Fibroblast of skin of left biceps (primary cell): ENCODE measurements at regions not wholly inside any gene's neighbourhood (a gene's known extent, or its start where the extent isn't known, plus 50 kb on each side); places are given as distances from the start of the nearest gene placed in this dataset.
"Not testable (repeated sequence)": the region's sequence is repeated elsewhere in the genome, so short reads cannot be mapped to it uniquely, and the experiment has no call there.

Experiments
- DNase-seq, 2 experiments: peaks; one replicate each; pipeline ENCODE4 v3.0.0-alpha.2; 2013; ENCODE audit warnings: low read depth in 2 of 2

DNA sequence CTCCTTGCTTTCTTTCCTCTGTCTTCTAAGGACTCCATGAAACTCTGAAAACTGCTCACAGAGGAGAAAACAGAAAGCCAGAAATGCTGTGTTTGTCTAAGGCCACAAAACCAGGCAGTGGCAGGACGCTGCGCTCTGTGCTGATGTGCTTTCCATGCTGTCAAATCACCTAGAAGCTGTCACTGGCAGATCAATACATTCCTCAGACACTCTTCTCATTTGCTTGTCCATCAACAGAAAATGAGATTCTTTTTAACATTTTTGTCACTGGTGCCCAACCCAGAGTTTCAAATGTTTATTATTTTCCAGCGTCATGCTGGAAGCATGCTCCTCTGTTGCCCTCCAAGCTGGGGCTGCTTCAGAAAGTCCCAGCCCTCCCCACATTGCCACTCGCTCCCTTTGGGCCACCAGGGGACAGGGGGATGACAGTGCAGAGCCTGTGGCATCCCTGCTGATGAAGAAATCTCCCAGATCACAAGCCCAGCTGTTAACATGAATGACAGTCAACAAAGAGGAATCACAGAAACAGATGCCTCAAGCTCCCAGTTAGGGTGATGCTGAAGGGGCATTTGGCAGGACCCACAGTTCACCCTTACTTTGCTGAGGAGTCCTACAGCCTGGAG lies 117.5 kb upstream of the MEIS1 start:
- no peak for DNase-seq

DNA sequence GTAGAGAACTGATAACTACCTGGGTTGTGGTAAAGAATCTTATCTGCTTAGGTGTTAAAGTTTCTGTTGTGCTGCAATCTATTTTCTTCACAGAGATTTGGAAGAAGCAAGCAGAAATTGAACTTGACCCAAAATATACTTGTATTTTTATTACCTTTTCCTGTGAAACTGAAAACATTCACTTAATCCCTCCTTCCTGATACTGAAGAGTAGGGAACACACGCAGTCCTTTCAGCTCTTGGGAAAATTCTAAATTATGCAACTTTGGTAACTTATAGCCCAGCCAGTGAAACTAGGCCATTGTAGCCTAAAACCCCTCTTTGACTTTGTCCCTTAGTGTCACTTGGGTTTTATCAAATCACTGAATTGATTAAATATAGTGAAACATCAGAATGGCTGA lies 128.4 kb upstream of the MEIS1 start:
- no peak for DNase-seq

DNA sequence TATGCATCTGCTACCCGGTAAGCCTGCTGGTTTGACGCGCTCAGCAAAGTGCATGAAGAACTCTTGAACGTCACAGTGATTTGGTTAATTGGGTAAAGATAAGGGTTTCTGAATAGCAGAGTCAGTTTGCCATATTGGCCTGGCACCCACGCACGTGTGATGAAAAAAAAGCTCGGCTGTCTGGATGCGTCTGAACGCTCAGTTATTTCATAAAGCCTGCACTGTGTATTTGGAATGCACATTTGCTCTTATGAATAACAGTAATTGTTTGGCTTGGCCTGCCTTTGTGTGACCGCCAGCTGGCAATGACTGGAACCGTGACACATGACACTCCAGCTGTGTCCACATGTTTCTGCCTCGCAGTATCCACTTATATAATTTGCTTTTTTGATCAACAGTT lies 129.2 kb upstream of the MEIS1 start:
- no peak for DNase-seq

DNA sequence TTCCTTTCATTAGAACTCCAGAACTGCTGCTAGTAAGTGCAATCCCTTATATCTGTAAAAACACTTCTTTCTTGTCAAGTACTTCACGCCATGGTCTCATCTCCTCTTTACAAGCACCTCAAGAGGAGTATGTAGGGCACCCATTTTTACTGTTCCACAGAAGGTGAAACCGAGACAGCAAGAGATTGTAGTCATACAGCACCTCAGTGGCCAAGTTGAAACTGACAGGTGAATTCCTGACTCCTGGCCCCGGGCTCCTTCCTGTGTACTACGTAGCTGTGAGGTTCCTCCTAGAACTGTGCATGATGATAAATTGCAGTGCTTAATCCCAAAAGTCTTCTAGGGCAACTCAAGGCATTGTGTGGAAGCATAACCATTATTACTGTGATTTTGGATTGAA lies 131.5 kb upstream of the MEIS1 start:
- no peak for DNase-seq

DNA sequence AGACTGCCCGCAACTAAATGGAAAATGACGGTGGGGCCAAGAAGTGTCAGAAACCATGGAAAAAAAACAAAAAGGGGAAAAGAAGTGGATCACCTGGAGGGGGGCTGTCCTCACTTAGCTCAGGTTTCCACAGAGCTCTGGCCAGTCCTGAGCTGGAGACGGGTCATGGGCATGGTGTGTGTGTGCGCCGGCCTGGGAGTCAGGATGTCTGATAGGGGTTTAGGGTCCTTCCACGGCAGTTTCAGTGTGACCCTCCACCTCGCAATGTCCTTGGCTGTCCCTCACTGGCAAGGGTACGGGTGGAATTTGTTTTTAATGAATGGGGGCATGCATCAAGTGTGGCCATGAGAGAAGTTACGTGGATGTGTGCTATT lies 133.2 kb upstream of the MEIS1 start:
- DNase-seq: no peak

DNA sequence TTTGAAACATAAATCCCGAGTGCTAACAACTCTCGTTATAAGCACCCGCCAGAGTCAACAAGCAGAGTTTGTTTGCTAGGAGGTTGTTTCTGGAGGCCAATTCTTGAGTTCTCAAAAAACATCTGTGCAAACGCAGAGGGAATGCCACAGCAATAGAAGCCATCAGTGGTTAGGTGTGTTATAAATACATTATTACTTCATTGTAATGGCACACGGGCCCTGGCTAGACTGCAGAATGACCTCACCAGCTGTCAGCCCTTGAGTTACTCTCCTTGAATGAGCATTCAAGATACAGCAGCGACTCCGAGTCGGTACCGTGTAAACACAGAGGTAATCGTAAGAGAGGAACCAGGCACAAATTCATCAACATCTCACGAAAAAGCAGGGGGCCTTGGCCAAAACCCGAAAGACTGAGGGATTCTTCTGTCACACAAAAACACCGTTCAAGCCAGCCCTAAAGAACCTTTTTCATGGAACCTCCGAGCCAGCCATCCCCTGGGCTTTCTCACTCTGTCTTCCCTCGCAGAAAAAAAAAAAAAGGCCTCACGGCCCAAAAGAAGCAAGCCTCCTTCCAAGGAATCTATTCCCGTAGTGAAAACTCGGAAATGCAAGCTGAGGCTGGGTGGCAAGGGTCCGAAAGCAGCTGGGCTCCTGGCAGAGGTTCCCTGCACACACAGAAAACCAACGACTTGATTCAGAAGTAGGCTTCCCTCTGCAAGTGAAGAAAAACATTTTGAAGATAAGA lies 133.7 kb upstream of the MEIS1 start:
- DNase-seq: no peak

DNA sequence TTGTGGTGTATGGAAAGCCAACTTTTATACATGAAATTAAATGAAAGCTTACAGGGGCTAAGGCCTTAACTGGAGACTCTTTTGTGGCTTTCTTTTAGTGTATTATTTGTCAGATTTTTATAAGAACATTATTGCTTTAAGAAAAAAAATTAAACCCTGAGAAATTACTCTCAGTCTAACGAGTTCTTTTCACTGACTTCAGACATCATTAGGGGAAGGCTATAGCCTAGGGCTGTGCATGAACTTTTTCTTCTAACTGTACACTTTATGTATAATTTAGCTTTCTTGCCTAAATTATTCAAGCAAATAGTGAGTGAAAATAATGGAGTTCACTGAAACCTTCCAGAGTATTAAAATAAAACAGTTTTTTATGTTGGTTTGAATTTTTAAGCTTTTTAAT lies 151.1 kb upstream of the MEIS1 start:
- DNase-seq: no peak

DNA sequence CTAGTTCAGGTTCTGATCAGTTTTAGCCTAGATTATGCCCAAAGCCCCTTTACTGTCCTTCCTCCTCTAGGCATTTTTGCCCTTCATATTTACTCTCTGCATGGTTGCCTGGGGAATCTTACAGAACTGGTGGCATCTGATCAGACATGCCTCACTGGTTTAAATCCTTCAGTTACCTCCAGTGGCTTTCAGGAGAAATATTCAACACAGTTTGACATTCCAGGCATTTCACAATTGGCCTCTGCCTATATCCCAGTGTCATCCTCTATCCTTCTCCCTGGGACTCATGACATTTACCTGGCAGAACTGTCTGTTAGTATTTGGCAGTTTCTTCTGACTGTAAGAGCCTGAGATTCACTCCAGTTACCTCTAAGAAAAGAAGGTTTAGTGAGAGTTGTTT lies 152.9 kb upstream of the MEIS1 start:
- no peak for DNase-seq

DNA sequence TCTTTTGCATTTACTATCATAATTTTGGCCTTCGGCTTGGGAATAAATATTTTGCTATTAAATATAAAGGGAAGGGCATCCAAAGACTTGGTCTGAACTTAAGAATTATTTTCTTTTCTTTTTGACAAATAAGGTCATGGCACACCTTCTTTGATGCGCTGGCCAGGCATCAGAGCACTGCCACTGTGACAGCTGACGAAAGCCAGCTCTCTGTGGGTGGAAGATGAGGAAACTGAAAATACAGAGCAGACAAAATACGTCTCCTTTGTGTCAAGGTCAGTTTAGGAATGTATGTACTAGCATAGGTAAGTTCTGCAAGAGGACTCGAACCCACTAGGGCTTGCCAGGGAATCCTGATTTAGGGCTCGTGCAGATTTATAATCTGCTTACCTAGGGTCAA lies 155.9 kb upstream of the MEIS1 start:
- DNase-seq: no peak

DNA sequence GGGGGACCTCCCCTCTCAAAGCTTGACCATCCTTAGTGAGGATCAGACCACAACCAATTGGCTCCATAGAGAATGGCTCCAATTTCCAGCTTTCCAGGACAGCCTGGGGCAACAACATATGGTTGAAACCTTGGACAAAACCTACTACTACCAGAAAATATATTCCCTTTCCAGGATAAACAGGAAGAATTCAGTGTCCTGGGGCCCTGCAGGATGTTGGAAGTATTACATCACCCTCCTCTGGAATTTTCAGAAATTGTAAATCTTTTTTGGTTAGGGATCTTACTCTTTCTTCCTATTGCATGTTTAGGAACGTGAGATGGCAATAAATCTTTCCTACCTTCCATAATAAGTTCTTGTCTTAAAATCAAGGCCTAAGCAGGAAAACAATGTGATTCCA lies 158.9 kb upstream of the MEIS1 start:
- DNase-seq: no peak

DNA sequence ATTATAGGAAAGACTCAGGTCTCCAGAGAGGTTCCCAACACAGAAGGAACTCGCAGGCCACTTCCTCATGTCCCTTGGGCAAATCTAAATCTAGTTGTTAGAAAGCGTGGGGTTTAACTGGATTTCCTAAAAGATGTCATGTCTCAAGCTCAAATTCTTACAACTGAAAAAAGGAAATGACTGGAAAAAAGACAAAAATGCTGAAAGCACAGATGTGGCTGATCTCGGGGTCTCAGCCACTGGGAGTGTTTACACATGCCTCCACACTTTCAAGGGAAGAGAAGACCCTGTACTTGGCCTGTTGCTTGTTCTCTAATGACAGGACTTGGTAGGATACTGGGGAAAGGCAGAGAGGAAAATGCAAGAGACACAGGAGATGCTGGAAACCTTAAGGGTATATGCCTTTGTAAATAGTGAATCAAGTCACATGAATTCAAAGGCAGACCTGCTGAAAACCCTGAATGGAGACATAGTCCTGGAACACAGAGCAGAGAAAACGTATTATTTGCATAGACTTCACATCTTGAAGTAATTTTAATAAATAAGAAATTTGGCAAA lies 160.9 kb upstream of the MEIS1 start:
- DNase-seq: no peak

DNA sequence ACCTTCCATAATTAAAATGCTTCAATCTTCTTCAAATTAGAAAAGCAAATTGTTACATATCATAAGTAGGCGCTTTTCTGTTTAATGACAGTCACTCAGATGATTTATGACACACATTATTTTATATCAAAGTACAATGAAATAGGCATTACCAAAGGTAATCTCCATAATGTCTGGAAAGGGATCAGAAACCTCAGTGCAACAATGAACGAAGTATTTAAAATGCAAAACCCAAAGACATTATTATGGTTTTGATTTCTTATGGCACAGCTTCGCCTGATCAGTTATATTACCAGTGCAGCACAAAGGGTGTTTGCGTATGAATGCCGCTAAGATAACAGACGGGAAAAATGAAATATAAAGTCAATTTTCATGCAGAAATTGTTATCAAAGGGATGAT lies 162.2 kb upstream of the MEIS1 start:
- no peak for DNase-seq

DNA sequence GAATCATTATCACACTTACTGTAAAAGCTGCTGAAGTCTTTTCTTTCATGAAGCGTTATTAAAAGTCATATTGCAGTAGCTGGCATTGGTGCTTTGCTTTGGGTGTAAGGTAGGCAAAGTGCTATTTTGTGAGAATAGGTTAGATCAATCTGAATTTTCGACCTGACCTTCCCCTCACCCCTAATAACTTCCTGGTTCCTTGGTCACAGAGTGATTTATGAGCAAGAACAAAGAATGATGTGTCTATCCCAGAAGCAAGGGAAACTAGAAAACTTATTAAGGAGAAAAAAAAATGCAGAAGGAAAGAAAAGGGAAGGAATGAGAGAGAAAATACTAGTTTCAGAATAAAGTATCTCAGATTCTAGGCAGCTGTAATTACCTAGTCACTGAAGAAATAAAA lies 163.1 kb upstream of the MEIS1 start:
- DNase-seq: no peak

DNA sequence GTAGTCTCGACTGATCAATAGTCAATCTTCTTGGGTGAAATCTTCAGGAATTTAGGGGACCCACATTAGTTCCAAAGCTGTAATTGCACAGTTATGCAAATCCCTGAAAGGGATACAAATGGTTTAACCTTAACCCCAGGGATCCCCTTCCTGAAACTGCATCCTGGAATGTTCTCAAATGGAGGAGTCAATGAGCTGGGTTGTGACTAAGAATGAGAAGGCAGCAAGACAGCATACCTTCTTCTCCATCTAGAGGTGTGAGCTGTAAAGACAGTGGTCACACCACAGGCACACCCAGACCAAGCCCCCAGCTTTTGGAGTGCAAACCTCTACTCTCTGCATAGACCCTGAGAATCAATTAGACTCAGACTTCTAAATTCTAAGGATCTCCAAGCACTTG lies 164.7 kb upstream of the MEIS1 start:
- no peak for DNase-seq

DNA sequence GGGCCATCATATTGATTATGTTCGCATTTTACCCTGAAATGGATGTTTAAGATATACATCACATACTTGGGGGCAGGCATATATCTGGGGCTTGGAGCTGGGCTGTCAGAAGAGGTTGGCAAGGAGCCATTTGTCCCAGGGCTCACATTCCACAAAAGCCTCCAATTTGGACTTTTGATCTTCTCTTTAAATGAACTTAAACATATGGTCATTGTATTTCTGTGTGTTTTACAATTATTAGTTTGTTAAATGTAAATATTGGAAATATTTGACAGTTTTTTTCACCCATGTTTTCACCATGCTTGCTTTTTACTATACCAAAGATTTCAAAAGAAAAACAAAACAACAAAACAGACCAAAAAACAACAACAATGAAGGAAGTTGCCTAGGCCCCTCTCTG lies 165.8 kb upstream of the MEIS1 start:
- no peak for DNase-seq

DNA sequence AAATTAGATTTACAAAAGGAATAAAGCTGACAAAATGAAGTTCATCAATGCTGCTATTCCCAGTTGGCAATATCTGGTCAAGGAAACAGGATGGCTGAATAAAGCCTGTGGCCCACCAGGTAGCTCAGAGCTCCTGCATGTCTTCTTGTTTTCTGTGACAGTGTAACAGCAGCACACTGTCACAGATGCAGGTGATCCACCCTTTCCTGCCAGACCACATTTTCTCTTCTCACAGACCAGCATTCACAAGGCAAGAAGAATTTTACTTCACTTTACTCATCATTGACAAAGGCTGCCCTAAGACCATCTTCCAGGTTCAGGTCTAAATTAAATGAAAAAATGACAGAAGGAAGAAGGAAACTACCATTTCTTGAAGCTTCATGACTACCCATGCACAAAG lies 166.2 kb upstream of the MEIS1 start:
- DNase-seq: no peak

DNA sequence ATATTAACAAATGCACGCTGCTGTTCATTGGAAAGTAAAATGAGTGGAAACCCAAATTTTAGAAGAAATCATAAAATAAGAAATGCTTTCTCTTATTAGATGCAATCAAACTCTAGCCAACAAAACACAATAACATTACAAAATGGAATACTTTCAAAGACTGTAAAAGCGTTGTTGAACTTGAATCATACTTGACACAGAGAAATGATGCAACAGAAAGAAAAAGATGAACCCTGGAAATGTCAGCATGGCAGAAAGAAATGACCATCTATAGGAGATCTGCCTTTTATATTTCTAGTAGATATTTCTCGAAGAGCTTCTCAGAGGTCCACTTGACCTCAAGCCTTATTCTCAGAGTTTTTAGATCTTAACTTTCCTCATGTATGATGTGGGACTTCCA lies 170.6 kb upstream of the MEIS1 start:
- no peak for DNase-seq

DNA sequence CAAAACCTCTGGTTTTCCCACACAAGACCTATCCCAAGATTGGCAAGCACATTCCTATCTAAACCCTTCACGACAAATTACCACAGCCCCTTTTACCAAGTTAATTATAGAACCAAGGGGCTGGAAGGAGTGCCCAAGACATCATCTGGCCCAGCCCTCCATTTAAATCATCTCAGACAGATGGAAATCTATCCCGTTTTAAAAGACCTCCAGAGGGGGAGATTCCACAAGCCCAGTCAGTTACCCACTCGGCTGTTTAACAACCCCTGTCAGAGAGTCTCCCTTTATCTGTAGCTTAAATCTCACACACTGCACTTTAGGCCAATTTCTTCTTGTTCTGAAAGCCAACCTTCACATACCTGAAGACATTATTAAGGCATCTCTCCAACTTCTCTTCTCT lies 179.1 kb upstream of the MEIS1 start:
- DNase-seq: no peak

DNA sequence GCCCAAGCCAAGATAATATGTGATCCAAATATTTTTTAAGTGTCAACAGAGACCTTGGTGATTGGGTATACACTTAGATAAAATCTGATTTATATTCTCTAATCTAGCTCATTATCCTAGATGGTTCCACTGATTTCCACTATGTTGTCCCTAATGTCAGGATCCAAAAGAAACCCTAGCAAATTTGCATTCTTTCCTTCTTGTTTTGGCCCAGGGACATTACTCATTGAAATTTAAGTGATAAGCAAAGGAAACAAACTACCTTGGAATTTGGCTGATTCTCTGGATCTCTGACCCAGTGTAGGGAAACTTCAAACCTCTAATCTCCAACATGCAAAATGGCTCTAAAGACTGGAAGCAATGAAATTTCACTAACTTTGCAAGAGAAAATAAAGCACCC lies 179.8 kb upstream of the MEIS1 start:
- DNase-seq: no peak

DNA sequence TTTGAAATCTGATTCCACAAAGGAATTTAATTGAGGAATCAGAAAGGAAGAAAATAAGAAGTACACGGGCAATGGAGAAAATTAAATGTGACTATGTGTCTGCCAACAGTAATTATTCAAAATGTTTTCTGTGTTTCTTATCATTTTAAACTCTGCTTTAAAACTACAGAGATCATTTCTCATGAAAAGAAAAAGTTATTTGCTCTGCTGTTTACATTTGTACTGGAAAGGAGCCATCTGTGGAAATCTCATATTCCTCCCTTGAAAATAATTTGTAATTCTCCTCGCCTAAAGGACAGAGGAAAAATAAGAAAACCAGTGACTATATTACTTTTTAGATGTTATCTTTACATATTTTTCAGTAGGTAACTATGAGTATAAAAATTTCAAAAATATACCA lies 181.9 kb upstream of the MEIS1 start:
- no peak for DNase-seq

DNA sequence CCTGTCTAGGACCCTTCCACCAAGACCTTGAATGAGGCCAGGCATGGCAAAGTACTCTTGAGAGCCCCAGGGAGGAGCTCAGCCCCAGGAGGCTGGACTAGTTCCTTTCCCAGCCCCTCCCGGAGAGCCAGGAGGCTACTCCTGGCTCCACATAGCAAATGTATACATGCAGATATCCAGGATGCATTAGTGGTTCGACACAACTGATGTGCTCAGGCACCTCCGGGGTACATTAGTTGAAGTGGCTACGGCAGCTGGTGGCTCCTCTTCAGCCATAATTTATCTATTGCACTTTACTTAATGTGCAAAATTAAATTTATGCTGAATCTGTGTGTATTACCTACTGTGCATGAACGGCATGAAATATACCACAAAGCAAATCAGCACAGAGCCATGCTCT lies 182.8 kb upstream of the MEIS1 start:
- no peak for DNase-seq

DNA sequence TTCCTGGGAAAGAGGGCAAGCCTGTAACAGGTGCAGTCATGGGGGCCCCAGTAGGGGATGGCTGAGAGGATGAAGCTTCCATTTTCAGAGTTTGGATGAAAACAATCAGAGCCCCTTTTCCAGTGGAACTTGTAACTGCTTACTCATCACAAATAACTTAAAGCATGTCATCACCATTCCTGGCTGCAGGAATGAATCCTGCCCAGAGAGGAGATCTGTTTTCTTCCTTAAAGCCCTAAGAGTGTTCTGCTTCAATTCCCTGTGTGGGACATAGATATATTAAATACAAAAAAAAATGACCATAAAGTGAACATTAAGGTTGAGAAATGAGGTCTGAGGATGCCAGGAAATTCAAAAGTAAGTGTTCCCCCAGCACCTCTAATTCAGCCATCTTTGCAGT lies 183.4 kb upstream of the MEIS1 start:
- DNase-seq: no peak

DNA sequence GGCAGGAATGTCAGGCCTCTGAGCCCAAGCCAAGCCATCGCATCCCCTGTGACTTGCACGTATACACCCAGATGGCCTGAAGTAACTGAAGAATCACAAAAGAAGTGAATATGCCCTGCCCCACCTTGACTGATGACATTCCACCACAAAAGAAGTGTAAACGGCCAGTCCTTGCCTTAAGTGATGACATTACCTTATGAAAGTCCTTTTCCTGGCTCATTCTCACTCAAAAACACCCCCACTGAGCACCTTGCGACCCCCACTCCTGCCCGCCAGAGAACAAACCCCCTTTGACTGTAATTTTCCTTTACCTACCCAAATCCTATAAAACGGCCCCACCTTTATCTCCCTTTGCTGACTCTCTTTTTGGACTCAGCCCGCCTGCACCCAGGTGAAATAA lies 185.8 kb upstream of the MEIS1 start:
- DNase-seq: not testable (repeated sequence)

DNA sequence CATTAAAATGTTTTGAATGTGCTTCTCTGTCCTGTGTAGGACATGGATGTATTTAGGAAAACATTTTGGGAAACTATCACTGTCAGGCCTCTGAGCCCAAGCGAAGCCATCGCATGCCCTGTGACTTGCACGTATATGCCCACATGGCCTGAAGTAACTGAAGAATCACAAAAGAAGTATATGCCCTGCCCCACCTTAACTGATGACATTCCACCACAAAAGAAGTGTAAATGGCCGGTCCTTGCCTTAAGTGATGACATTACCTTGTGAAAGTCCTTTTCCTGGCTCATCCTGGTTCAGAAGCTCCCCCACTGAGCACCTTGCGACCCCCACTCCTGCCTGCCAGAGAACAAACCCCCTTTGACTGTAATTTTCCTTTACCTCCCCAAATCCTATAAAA lies 191.1 kb upstream of the MEIS1 start:
- DNase-seq: not testable (repeated sequence)
